Bronchial epithelial cell (primary cell): ENCODE measurements at regions not wholly inside any gene's neighbourhood (a gene's known extent, or its start where the extent isn't known, plus 50 kb on each side); places are given as distances from the start of the nearest gene placed in this dataset.

Experiments
- DNase-seq: peaks from one replicate; pipeline ENCODE4 v3.0.0-alpha.2; 2010; ENCODE audit warnings: low read depth
- FAIRE-seq: peaks from 2 replicates; lab custom pipeline; 2011; peaks lifted over from hg19 to GRCh38; lab: Jason Lieb, UNC
- H3K27me3 ChIP-seq: 2 replicates; pipeline ENCODE4 v1.5.1; 2011; ENCODE audit warnings: low read length; ENCODE audit not compliant: control insufficient read depth, insufficient read depth
- H3K36me3 ChIP-seq: 2 replicates; pipeline ENCODE4 v1.5.1; 2011; ENCODE audit warnings: low read length; ENCODE audit not compliant: control insufficient read depth, insufficient read depth
- H3K4me3 ChIP-seq: 2 replicates; pipeline ENCODE4 v1.5.1; 2011; ENCODE audit warnings: mild to moderate bottlenecking, low read depth, low read length, control low read depth
- CTCF ChIP-seq: IDR thresholded peaks from 2 replicates; pipeline ENCODE4 v1.5.1; 2011; ENCODE audit warnings: mild to moderate bottlenecking, moderate library complexity, low read length, control low read depth, inconsistent platforms; ENCODE audit not compliant: insufficient read depth, severe bottlenecking

GRCh38 chr4:163582703-163583102 lies 88.2 kb downstream of the TMA16 start:
- Histone ChIP-seq H3K27me3 (no peaks in the 10 kb centered on the region), H3K4me3 (no peak overlapping the region), H3K36me3 (no peaks in the 10 kb centered on the region)
- FAIRE-seq (no peak), DNase-seq (peak; percentile 10)
- TF ChIP-seq CTCF, result no peak

- FAIRE-seq (no peak), DNase-seq (no peak)
- peak; percentile 10 for TF ChIP-seq CTCF
- H3K4me3 ChIP-seq, result no peak overlapping the region
- no peaks in the 10 kb centered on the region for H3K27me3 ChIP-seq
- no peaks in the 10 kb centered on the region for H3K36me3 ChIP-seq
Observed at GRCh38 chr4:163587867-163588266, 93.4 kb downstream of the TMA16 start.

GRCh38 chr4:163588532-163588931 lies 94.0 kb downstream of the TMA16 start:
- no peak for TF ChIP-seq CTCF
- Histone ChIP-seq H3K27me3 (no peaks in the 10 kb centered on the region), H3K36me3 (no peaks in the 10 kb centered on the region), H3K4me3 (no peak overlapping the region)
- DNase-seq (no peak), FAIRE-seq (no peak)

GRCh38 chr4:163590103-163590502 lies 95.6 kb downstream of the TMA16 start:
- no peak overlapping the region for H3K4me3 ChIP-seq
- no peaks in the 10 kb centered on the region for H3K36me3 ChIP-seq
- DNase-seq (no peak), FAIRE-seq (no peak)
- H3K27me3 ChIP-seq, result no peaks in the 10 kb centered on the region
- no peak for TF ChIP-seq CTCF

GRCh38 chr4:163590619-163591264 lies 96.3 kb downstream of the TMA16 start:
- DNase-seq (peak; percentile 21), FAIRE-seq (no peak)
- TF ChIP-seq CTCF, result no peak
- Histone ChIP-seq H3K4me3 (no peak overlapping the region), H3K36me3 (no peaks in the 10 kb centered on the region), H3K27me3 (no peaks in the 10 kb centered on the region)

- no peaks in the 10 kb centered on the region for H3K36me3 ChIP-seq
- TF ChIP-seq CTCF, result no peak
- FAIRE-seq (no peak), DNase-seq (no peak)
- H3K4me3 ChIP-seq, result no peak overlapping the region
- no peaks in the 10 kb centered on the region for H3K27me3 ChIP-seq
Observed at GRCh38 chr4:163591614-163592020, 97.1 kb downstream of the TMA16 start.
